Skeletal muscle tissue (tissue), 3 donors: ENCODE measurements at regions not wholly inside any gene's neighbourhood (a gene's known extent, or its start where the extent isn't known, plus 50 kb on each side); places are given as distances from the start of the nearest gene placed in this dataset.

ENCODE experiments used
- H3K27ac ChIP-seq: one replicate; pipeline ENCODE4 v1.7.0; 2013; ENCODE audit warnings: mild to moderate bottlenecking, low read depth, low read length, inconsistent platforms
- H3K27me3 ChIP-seq, 3 donors: one replicate each; pipeline ENCODE4 v1.7.0; 2013; ENCODE audit warnings: low read length in 3 of 3; ENCODE audit not compliant: control insufficient read depth in 3 of 3, insufficient read depth in 3 of 3
- H3K36me3 ChIP-seq, 3 donors: one replicate each; pipeline ENCODE4 v1.7.0; 2013; ENCODE audit warnings: low read length in 3 of 3; ENCODE audit not compliant: control insufficient read depth in 3 of 3, insufficient read depth in 3 of 3
- H3K4me1 ChIP-seq, 3 donors: one replicate each; pipeline ENCODE4 v1.7.0; 2013; ENCODE audit warnings: low read length in 3 of 3, mild to moderate bottlenecking in 3 of 3; ENCODE audit not compliant: control insufficient read depth in 3 of 3, insufficient read depth in 3 of 3
- H3K4me3 ChIP-seq, 3 donors: one replicate each; pipeline ENCODE4 v1.7.0; 2013; ENCODE audit warnings: low read length in 3 of 3
- H3K9ac ChIP-seq, 3 donors: one replicate each; pipeline ENCODE4 v1.7.0; 2013; ENCODE audit warnings: low read length in 3 of 3, mild to moderate bottlenecking in 3 of 3, moderate library complexity in 2 of 3, low read depth in 1 of 3
- H3K9me3 ChIP-seq, 3 donors: one replicate each; pipeline ENCODE4 v1.7.0; 2013; ENCODE audit warnings: low read length in 3 of 3; ENCODE audit not compliant: control insufficient read depth in 3 of 3
- donor health status: Osteomylitis.

- Histone ChIP-seq H3K4me1 (no peaks in the 10 kb centered on the region), H3K36me3 (no peaks in the 10 kb centered on the region), H3K4me3 (no peak overlapping the region), H3K9me3 (peaks cover 0 to 2% (median 0%) of the 10 kb centered on the region in 3 donors), H3K27me3 (no peaks in the 10 kb centered on the region), H3K9ac (no peak overlapping the region), H3K27ac (no peak overlapping the region)
These were observed 271.3 kb upstream of the DMAC1 start for GRCh38 chr9:8070779-8071444.

GRCh38 chr9:8062459-8062858 is 262.9 kb upstream of the DMAC1 start:
- H3K27ac ChIP-seq, result no peak overlapping the region
- no peak overlapping the region for H3K4me3 ChIP-seq
- no peaks in the 10 kb centered on the region for H3K27me3 ChIP-seq
- no peak overlapping the region for H3K9ac ChIP-seq
- no peaks in the 10 kb centered on the region for H3K36me3 ChIP-seq
- H3K9me3 ChIP-seq, result no peaks in the 10 kb centered on the region
- H3K4me1 ChIP-seq, result no peaks in the 10 kb centered on the region

GRCh38 chr9:8053501-8053900 is 253.9 kb upstream of the DMAC1 start:
- no peak overlapping the region for H3K9ac ChIP-seq
- no peaks in the 10 kb centered on the region for H3K36me3 ChIP-seq
- H3K4me1 ChIP-seq, result no peaks in the 10 kb centered on the region
- no peak overlapping the region for H3K27ac ChIP-seq
- H3K9me3 ChIP-seq, result peaks cover 0 to 3% (median 0%) of the 10 kb centered on the region in 3 donors
- H3K4me3 ChIP-seq, result no peak overlapping the region
- H3K27me3 ChIP-seq, result no peaks in the 10 kb centered on the region

GRCh38 chr9:8052991-8053390 is 253.4 kb upstream of the DMAC1 start:
- Histone ChIP-seq H3K9ac (no peak overlapping the region), H3K9me3 (peaks cover 0 to 4% (median 0%) of the 10 kb centered on the region in 3 donors), H3K27me3 (no peaks in the 10 kb centered on the region), H3K27ac (no peak overlapping the region), H3K4me3 (no peak overlapping the region), H3K4me1 (no peaks in the 10 kb centered on the region), H3K36me3 (no peaks in the 10 kb centered on the region)

GRCh38 chr9:8037745-8038144 is 238.2 kb upstream of the DMAC1 start:
- Histone ChIP-seq H3K27ac (no peak overlapping the region), H3K4me3 (no peak overlapping the region), H3K27me3 (no peaks in the 10 kb centered on the region), H3K9ac (no peak overlapping the region), H3K4me1 (no peaks in the 10 kb centered on the region), H3K36me3 (no peaks in the 10 kb centered on the region), H3K9me3 (peaks cover 0 to 5% (median 0%) of the 10 kb centered on the region in 3 donors)

- Histone ChIP-seq H3K4me3 (no peak overlapping the region), H3K36me3 (no peaks in the 10 kb centered on the region), H3K27ac (no peak overlapping the region)
These were observed 237.4 kb upstream of the DMAC1 start for GRCh38 chr9:8036914-8037524.

GRCh38 chr9:8033794-8034193 is 234.2 kb upstream of the DMAC1 start:
- no peak overlapping the region for H3K27ac ChIP-seq
- no peak overlapping the region for H3K9ac ChIP-seq

More at GRCh38 chr9:8036914-8037524, 237.4 kb upstream of the DMAC1 start:
- no peaks in the 10 kb centered on the region for H3K4me1 ChIP-seq
- no peak overlapping the region for H3K9ac ChIP-seq
- peaks cover 0 to 5% (median 0%) of the 10 kb centered on the region in 3 donors for H3K9me3 ChIP-seq
- no peaks in the 10 kb centered on the region for H3K27me3 ChIP-seq

GRCh38 chr9:8030095-8030494 is 230.5 kb upstream of the DMAC1 start:
- Histone ChIP-seq H3K36me3 (no peaks in the 10 kb centered on the region), H3K27ac (no peak overlapping the region), H3K4me1 (no peaks in the 10 kb centered on the region), H3K9me3 (no peaks in the 10 kb centered on the region), H3K9ac (no peak overlapping the region), H3K27me3 (no peaks in the 10 kb centered on the region), H3K4me3 (no peak overlapping the region)

More at GRCh38 chr9:8033794-8034193, 234.2 kb upstream of the DMAC1 start:
- Histone ChIP-seq H3K4me1 (no peaks in the 10 kb centered on the region), H3K9me3 (no peaks in the 10 kb centered on the region), H3K36me3 (no peaks in the 10 kb centered on the region), H3K4me3 (no peak overlapping the region), H3K27me3 (no peaks in the 10 kb centered on the region)

GRCh38 chr9:8027351-8027750 is 227.8 kb upstream of the DMAC1 start:
- Histone ChIP-seq H3K27ac (no peak overlapping the region), H3K27me3 (no peaks in the 10 kb centered on the region), H3K9me3 (no peaks in the 10 kb centered on the region), H3K9ac (no peak overlapping the region), H3K4me1 (no peaks in the 10 kb centered on the region), H3K36me3 (no peaks in the 10 kb centered on the region), H3K4me3 (no peak overlapping the region)

GRCh38 chr9:8025551-8025950 is 226.0 kb upstream of the DMAC1 start:
- H3K27me3 ChIP-seq, result no peaks in the 10 kb centered on the region
- H3K9me3 ChIP-seq, result no peaks in the 10 kb centered on the region
- no peak overlapping the region for H3K27ac ChIP-seq
- no peaks in the 10 kb centered on the region for H3K4me1 ChIP-seq
- H3K4me3 ChIP-seq, result no peak overlapping the region
- no peaks in the 10 kb centered on the region for H3K36me3 ChIP-seq
- no peak overlapping the region for H3K9ac ChIP-seq
